Umbilical cord (tissue), 1 donor: ENCODE measurements at regions not wholly inside any gene's neighbourhood (a gene's known extent, or its start where the extent isn't known, plus 50 kb on each side); places are given as distances from the start of the nearest gene placed in this dataset.
"Not testable (repeated sequence)": the region's sequence is repeated elsewhere in the genome, so short reads cannot be mapped to it uniquely, and the experiment has no call there.

Source experiments
- DNase-seq: peaks from one replicate; pipeline ENCODE4 v3.0.0-alpha.2; 2015; ENCODE audit warnings: low spot score

GRCh38 chr7:104264285-104264684, 56.5 kb upstream of the ORC5 start:
- DNase-seq: no peak

- DNase-seq: peak; percentile 13
These were observed 60.0 kb upstream of the ORC5 start for GRCh38 chr7:104267701-104268368.

GRCh38 chr7:104271948-104272347, 56.5 kb upstream of the LHFPL3 start:
- DNase-seq: no peak

- DNase-seq: peak; percentile 23
These were observed 55.5 kb upstream of the LHFPL3 start for GRCh38 chr7:104272767-104273384.

GRCh38 chr7:104275900-104276299, 52.5 kb upstream of the LHFPL3 start:
- no peak for DNase-seq

GRCh38 chr7:104276730-104277129, 51.7 kb upstream of the LHFPL3 start:
- not testable (repeated sequence) for DNase-seq
